SU-DHL-6 (cell line): ENCODE measurements at regions not wholly inside any gene's neighbourhood (a gene's known extent, or its start where the extent isn't known, plus 50 kb on each side); places are given as distances from the start of the nearest gene placed in this dataset.
"Not testable (repeated sequence)": the region's sequence is repeated elsewhere in the genome, so short reads cannot be mapped to it uniquely, and the experiment has no call there.

ENCODE experiments used
- H2AFZ ChIP-seq: fragments of 200-600 bp; sonication (generic); 2 replicates; pipeline ENCODE4 v1.6.1; 2014; ENCODE audit warnings: low read depth, mild to moderate bottlenecking, moderate library complexity, mixed read lengths, antibody characterized with exemption, low read length; ENCODE audit not compliant: severe bottlenecking
- H3F3A ChIP-seq: fragments of 200-600 bp; shearing (Covaris generic); 2 replicates; pipeline ENCODE4 v1.6.0; 2016; ENCODE audit warnings: antibody characterized with exemption, mild to moderate bottlenecking; ENCODE audit not compliant: insufficient read depth
- H3K27ac ChIP-seq: fragments of 200-600 bp; sonication (generic); 2 replicates; pipeline ENCODE4 v1.5.1; 2016; ENCODE audit warnings: low read depth, mild to moderate bottlenecking, low read length, moderate library complexity, mixed read lengths
- H3K27me3 ChIP-seq: fragments of 200-600 bp; sonication (generic), shearing (Covaris generic); 2 replicates; pipeline ENCODE4 v1.6.0; 2014; ENCODE audit warnings: mild to moderate bottlenecking, low read length
- H3K36me3 ChIP-seq: fragments of 200-600 bp; sonication (generic); 2 replicates; pipeline ENCODE4 v1.6.1; 2014; ENCODE audit warnings: mild to moderate bottlenecking, low read length, mixed read lengths
- H3K4me2 ChIP-seq: fragments of 300-600, 200-600 bp; shearing (Covaris generic), sonication (generic); 2 replicates; pipeline ENCODE4 v1.6.0; 2014; ENCODE audit warnings: low read length, low read depth, mild to moderate bottlenecking; ENCODE audit not compliant: poor library complexity, severe bottlenecking
- H3K4me3 ChIP-seq: fragments of 200-600 bp; sonication (generic); 2 replicates; pipeline ENCODE4 v1.5.1; 2014; ENCODE audit warnings: antibody characterized with exemption, low read length, mild to moderate bottlenecking, mixed read lengths; ENCODE audit not compliant: insufficient read depth, poor library complexity, severe bottlenecking
- H3K79me2 ChIP-seq: fragments of 200-600 bp; sonication (generic); 2 replicates; pipeline ENCODE4 v1.6.1; 2014; ENCODE audit warnings: mild to moderate bottlenecking, low read length, moderate library complexity; ENCODE audit not compliant: insufficient read depth
- H3K9ac ChIP-seq: fragments of 200-600 bp; sonication (generic); 2 replicates; pipeline ENCODE4 v1.7.0; 2014; ENCODE audit warnings: mild to moderate bottlenecking, low read length
- H3K9me2 ChIP-seq: fragments of 200-600 bp; sonication (generic); replicated peaks from 2 replicates; pipeline ENCODE4 v1.6.1; 2014; ENCODE audit warnings: low read length; ENCODE audit not compliant: insufficient read depth
- H3K9me3 ChIP-seq: fragments of 200-600 bp; sonication (generic); 2 replicates; pipeline ENCODE4 v1.6.1; 2014; ENCODE audit warnings: low read length, mixed read lengths; ENCODE audit not compliant: insufficient read depth
- H4K20me1 ChIP-seq: fragments of 200-600 bp; sonication (generic); 2 replicates; pipeline ENCODE4 v1.6.1; 2014; ENCODE audit warnings: low read depth, mild to moderate bottlenecking, antibody characterized with exemption, low read length, moderate library complexity, mixed read lengths
- EZH2phosphoT487 ChIP-seq: fragments of 200-600 bp; sonication (generic), shearing (Covaris generic); conservative IDR thresholded peaks from 2 replicates; pipeline ENCODE4 v1.6.1; 2018; ENCODE audit warnings: mild to moderate bottlenecking, antibody characterized with exemption, low read length, moderate library complexity, mixed read lengths
- TF ChIP-seq, protein P1 (sequence below): fragments of 200-600 bp; sonication (generic); IDR thresholded peaks from one replicate; pipeline ENCODE4 v1.5.1; 2017; ENCODE audit warnings: antibody characterized with exemption, mild to moderate bottlenecking, low read length, moderate library complexity; ENCODE audit not compliant: insufficient read depth, poor library complexity, severe bottlenecking

DNA sequence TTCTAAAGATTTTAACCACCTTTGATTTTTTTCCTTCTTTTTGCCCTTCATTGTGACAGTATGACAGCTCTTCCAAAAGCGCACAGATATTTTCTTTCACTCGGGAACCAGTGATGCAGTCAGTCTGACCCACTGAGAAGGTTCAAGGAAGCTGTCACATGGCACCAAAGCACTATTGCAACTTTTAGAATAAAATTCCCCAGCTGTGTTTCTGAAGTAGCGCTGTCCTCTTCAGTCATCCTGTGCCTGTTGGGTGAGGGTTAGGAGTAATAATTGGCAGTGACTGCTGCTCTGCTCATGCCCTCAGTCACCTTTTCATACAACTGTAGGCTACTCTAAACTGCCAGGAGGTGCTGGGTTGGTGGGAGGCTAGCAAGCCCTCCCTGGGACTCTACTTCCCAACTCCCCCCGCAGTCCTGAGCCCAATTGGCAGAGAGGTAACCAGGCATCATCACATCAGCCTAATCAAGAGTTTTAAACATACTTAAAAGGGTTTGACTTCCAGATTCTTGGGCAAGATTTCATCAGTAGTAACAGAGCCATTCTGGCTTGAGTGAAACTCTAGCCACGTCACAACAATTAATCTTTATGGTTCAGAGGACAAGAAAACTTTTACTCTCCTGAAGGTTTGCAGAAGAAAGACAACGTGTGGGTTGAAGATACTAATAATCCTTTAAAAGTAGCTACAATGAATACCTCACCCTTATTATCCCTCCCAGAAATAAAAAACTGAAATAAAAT is 473.3 kb downstream of the FBXO15 start:
- no peaks in the 10 kb centered on the region for H3F3A ChIP-seq
- TF ChIP-seq, protein P1, sequence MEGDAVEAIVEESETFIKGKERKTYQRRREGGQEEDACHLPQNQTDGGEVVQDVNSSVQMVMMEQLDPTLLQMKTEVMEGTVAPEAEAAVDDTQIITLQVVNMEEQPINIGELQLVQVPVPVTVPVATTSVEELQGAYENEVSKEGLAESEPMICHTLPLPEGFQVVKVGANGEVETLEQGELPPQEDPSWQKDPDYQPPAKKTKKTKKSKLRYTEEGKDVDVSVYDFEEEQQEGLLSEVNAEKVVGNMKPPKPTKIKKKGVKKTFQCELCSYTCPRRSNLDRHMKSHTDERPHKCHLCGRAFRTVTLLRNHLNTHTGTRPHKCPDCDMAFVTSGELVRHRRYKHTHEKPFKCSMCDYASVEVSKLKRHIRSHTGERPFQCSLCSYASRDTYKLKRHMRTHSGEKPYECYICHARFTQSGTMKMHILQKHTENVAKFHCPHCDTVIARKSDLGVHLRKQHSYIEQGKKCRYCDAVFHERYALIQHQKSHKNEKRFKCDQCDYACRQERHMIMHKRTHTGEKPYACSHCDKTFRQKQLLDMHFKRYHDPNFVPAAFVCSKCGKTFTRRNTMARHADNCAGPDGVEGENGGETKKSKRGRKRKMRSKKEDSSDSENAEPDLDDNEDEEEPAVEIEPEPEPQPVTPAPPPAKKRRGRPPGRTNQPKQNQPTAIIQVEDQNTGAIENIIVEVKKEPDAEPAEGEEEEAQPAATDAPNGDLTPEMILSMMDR, result no peak
- TF ChIP-seq EZH2phosphoT487, result no peak
- H4K20me1 ChIP-seq, result no peaks in the 10 kb centered on the region

DNA sequence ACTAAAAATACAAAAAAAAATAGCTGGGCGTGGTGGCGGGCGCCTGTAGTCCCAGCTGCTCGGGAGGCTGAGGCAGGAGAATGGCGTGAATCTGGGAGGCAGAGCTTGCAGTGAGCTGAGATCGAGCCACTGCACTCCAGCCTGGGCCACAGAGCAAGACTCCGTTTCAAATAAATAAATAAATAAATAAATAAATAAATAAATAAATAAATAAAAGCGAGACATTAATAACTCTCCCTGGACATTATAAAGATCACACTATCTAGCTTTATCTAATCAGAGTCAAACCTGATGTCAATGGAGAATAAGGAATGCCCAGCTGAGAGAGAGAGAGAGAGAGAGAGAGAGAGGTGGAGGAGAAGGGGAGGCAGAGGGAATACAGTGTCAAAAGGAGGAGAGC is 476.2 kb downstream of the FBXO15 start:
- H3K79me2 ChIP-seq, H3K9me2 ChIP-seq, H3K27ac ChIP-seq, H3K27me3 ChIP-seq, H3K9ac ChIP-seq, H3K4me3 ChIP-seq, H4K20me1 ChIP-seq, H3K36me3 ChIP-seq, H2AFZ ChIP-seq, H3K4me2 ChIP-seq, H3K9me3 ChIP-seq, H3F3A ChIP-seq: not testable (repeated sequence)

More for the DNA sequence above, 473.3 kb downstream of the FBXO15 start:
- Histone ChIP-seq H2AFZ (no peak overlapping the region), H3K36me3 (no peaks in the 10 kb centered on the region), H3K4me2 (no peak overlapping the region), H3K9me3 (no peaks in the 10 kb centered on the region), H3K27ac (no peak overlapping the region), H3K9me2 (no peaks in the 10 kb centered on the region), H3K4me3 (no peak overlapping the region), H3K79me2 (no peaks in the 10 kb centered on the region), H3K27me3 (no peaks in the 10 kb centered on the region), H3K9ac (no peak overlapping the region)

DNA sequence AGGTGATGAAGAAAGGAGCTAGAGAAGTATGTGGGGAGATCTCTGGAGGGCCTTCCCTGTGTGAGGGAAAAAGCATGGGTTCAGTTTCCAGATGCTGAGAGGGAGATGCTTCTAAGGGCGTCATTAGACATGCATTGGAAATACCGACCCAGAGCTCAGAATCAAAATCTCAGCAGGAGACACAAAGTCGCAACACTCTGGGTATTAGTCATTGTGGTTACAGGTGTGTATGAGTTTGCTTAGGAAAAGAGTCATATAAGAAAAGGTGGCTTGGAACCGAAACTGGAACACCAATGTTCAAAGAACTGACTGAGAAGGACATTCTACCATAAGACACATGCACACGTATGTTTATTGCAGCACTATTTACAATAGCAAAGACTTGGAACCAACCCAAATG is 477.1 kb downstream of the FBXO15 start:
- Histone ChIP-seq H3K9me2 (no peaks in the 10 kb centered on the region), H3F3A (no peaks in the 10 kb centered on the region), H3K9me3 (no peaks in the 10 kb centered on the region), H2AFZ (no peak overlapping the region), H3K4me2 (no peak overlapping the region), H4K20me1 (no peaks in the 10 kb centered on the region), H3K79me2 (no peaks in the 10 kb centered on the region), H3K27me3 (no peaks in the 10 kb centered on the region), H3K9ac (no peak overlapping the region), H3K27ac (no peak overlapping the region), H3K36me3 (no peaks in the 10 kb centered on the region), H3K4me3 (no peak overlapping the region)
- no peak for TF ChIP-seq EZH2phosphoT487
- TF ChIP-seq, protein P1, result no peak

DNA sequence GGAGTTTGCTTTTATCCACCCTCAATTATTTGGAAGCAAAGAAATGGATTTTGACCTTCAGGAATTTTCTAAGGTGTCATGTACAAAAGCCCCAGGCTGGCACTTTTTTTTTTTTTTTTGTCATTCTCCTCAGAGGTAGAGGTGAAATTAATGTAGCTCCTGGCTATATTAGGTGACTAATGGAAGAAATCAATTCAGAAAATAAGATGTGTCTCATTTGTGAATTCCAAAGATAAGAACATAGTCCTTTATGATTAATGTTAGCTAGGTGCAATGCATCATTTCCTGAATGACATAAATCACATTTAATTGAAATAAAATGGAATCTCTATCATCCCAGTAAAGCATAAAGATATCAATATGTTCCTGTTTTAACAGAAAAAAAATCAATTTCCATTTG is 477.6 kb downstream of the FBXO15 start:
- H3K79me2 ChIP-seq, result no peaks in the 10 kb centered on the region
- H3K4me2 ChIP-seq, result no peak overlapping the region
- no peak overlapping the region for H3K27ac ChIP-seq
- no peak overlapping the region for H3K4me3 ChIP-seq
- H3K9me2 ChIP-seq, result no peaks in the 10 kb centered on the region
- H2AFZ ChIP-seq, result no peak overlapping the region
- H3K36me3 ChIP-seq, result no peaks in the 10 kb centered on the region
- H3F3A ChIP-seq, result no peaks in the 10 kb centered on the region
- no peak overlapping the region for H3K9ac ChIP-seq
- no peaks in the 10 kb centered on the region for H4K20me1 ChIP-seq
- H3K27me3 ChIP-seq, result no peaks in the 10 kb centered on the region
- no peak for TF ChIP-seq EZH2phosphoT487
- TF ChIP-seq, protein P1, result no peak
- H3K9me3 ChIP-seq, result no peaks in the 10 kb centered on the region
